GM13977 (cell line): ENCODE measurements at regions not wholly inside any gene's neighbourhood (a gene's known extent, or its start where the extent isn't known, plus 50 kb on each side); places are given as distances from the start of the nearest gene placed in this dataset.

ENCODE experiments used
- DNase-seq: peaks from one replicate; pipeline ENCODE4 v3.0.0; 2012; ENCODE audit warnings: low spot score
- CTCF ChIP-seq: IDR thresholded peaks from 2 replicates; pipeline ENCODE4 v1.5.1; 2012; ENCODE audit warnings: mild to moderate bottlenecking, control low read depth; ENCODE audit not compliant: insufficient read depth; ENCODE audit errors: extremely low read depth, missing control alignments
- in situ Hi-C: fragments of 300-500 bp; cut with MboI; formaldehyde crosslinking; loops from one replicate; pipeline ENCODE4 v1.12.0; 2022; ENCODE audit warnings: low sequenced_read_pairs, low pct_unique_long_range_greater_than_20kb, mixed read lengths, inconsistent platforms; ENCODE audit not compliant: unreplicated experiment

GRCh38 chr13:54347531-54347930, 1318.9 kb downstream of the OLFM4 start:
- TF ChIP-seq CTCF = no peak
- in situ Hi-C loops = no loop called here
- no peak for DNase-seq

- TF ChIP-seq CTCF = no peak
- no peak for DNase-seq
- in situ Hi-C loops = no loop called here
Observed at GRCh38 chr13:54356209-54356608, 1327.6 kb downstream of the OLFM4 start.

- no peak for DNase-seq
- in situ Hi-C loops = no loop called here
- no peak for TF ChIP-seq CTCF
Observed at GRCh38 chr13:54356849-54357248, 1328.2 kb downstream of the OLFM4 start.

GRCh38 chr13:54357284-54357933, 1328.8 kb downstream of the OLFM4 start:
- in situ Hi-C loops = no loop called here
- DNase-seq = no peak
- no peak for TF ChIP-seq CTCF

GRCh38 chr13:54361460-54361859, 1332.8 kb downstream of the OLFM4 start:
- in situ Hi-C loops = no loop called here

GRCh38 chr13:54366728-54367127, 1338.1 kb downstream of the OLFM4 start:
- in situ Hi-C loops = no loop called here
- no peak for DNase-seq
- TF ChIP-seq CTCF = no peak

More at GRCh38 chr13:54361460-54361859, 1332.8 kb downstream of the OLFM4 start:
- no peak for TF ChIP-seq CTCF
- DNase-seq = no peak
